ENCODE measurements at regions not wholly inside any gene's neighbourhood (a gene's known extent, or its start where the extent isn't known, plus 50 kb on each side); places are given as distances from the start of the nearest gene placed in this dataset.

- H3K27me3 ChIP-seq: no peaks in the 10 kb centered on the region
- H3K4me1 ChIP-seq: no peaks in the 10 kb centered on the region
- intact Hi-C loops (cut with DNase I): no loop called here
- H3K27ac ChIP-seq: no peak overlapping the region
- DNase-seq (ENCODE audit: extremely low spot score in 2 of 2): peak; percentile 42 to 43
- TF ChIP-seq POLR2AphosphoS5 (IDR thresholded peaks at IDR 0.05; ENCODE audit: insufficient read depth in 1 of 2, low read depth in 1 of 2) (no peak), POLR2A (IDR thresholded peaks at IDR 0.05) (no peak)
- TF ChIP-seq, protein P1, sequence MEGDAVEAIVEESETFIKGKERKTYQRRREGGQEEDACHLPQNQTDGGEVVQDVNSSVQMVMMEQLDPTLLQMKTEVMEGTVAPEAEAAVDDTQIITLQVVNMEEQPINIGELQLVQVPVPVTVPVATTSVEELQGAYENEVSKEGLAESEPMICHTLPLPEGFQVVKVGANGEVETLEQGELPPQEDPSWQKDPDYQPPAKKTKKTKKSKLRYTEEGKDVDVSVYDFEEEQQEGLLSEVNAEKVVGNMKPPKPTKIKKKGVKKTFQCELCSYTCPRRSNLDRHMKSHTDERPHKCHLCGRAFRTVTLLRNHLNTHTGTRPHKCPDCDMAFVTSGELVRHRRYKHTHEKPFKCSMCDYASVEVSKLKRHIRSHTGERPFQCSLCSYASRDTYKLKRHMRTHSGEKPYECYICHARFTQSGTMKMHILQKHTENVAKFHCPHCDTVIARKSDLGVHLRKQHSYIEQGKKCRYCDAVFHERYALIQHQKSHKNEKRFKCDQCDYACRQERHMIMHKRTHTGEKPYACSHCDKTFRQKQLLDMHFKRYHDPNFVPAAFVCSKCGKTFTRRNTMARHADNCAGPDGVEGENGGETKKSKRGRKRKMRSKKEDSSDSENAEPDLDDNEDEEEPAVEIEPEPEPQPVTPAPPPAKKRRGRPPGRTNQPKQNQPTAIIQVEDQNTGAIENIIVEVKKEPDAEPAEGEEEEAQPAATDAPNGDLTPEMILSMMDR (IDR thresholded peaks at IDR 0.05): no peak
- no peaks in the 10 kb centered on the region for H3K9me3 ChIP-seq
- H3K36me3 ChIP-seq: no peaks in the 10 kb centered on the region
- H3K4me3 ChIP-seq: no peak overlapping the region
Observed at GRCh38 chr19:32168111-32168510, 177.3 kb upstream of the ZNF507 start.

GRCh38 chr19:32168606-32169005 lies 176.8 kb upstream of the ZNF507 start:
- Histone ChIP-seq H3K4me3 (no peak overlapping the region), H3K4me1 (no peaks in the 10 kb centered on the region), H3K36me3 (no peaks in the 10 kb centered on the region), H3K27me3 (no peaks in the 10 kb centered on the region), H3K27ac (no peak overlapping the region), H3K9me3 (no peaks in the 10 kb centered on the region)
- peak; percentile 37 to 82 for DNase-seq (ENCODE audit: extremely low spot score in 2 of 2)
- intact Hi-C loops (cut with DNase I): no loop called here
- TF ChIP-seq POLR2AphosphoS5 (IDR thresholded peaks at IDR 0.05; ENCODE audit: insufficient read depth in 1 of 2, low read depth in 1 of 2) (no peak), POLR2A (IDR thresholded peaks at IDR 0.05) (no peak)
- TF ChIP-seq, protein P1 (IDR thresholded peaks at IDR 0.05): no peak

DNA sequence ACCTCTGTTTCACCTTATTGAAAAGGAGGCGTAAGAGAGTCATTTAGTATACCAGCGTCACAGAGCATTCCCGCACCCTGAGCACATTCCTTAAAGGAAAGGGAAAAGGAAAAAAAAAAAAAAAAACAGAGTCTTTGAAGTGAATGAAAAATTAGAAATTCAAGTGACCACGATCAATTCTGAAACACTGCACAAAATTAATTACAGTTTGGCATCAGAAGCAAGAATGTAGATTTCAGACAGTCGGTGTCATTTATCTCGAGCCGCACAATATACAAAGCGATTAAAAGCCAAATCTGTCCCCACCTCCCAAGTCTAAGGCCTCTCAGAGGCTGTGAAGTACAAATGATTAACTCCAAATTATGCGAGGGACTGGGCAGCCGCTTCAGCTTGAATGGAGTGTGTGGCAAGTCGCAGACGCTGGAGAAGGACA lies 173.7 kb upstream of the ZNF507 start:
- Histone ChIP-seq H3K36me3 (no peaks in the 10 kb centered on the region), H3K27me3 (no peaks in the 10 kb centered on the region), H3K4me1 (no peaks in the 10 kb centered on the region), H3K4me3 (no peak overlapping the region), H3K27ac (no peak overlapping the region), H3K9me3 (no peaks in the 10 kb centered on the region)
- intact Hi-C loops (cut with DNase I): no loop called here
- DNase-seq (ENCODE audit: extremely low spot score in 2 of 2): peak in 1 of 2 donors; percentile 19
- TF ChIP-seq, protein P1 (IDR thresholded peaks at IDR 0.05): no peak
- no peak for TF ChIP-seq POLR2AphosphoS5 (IDR thresholded peaks at IDR 0.05; ENCODE audit: insufficient read depth in 1 of 2, low read depth in 1 of 2)
- no peak for TF ChIP-seq POLR2A (IDR thresholded peaks at IDR 0.05)

GRCh38 chr19:32172566-32173160 lies 172.7 kb upstream of the ZNF507 start:
- Histone ChIP-seq H3K27me3 (no peaks in the 10 kb centered on the region), H3K4me1 (no peaks in the 10 kb centered on the region), H3K4me3 (no peak overlapping the region), H3K36me3 (no peaks in the 10 kb centered on the region), H3K27ac (no peak overlapping the region), H3K9me3 (no peaks in the 10 kb centered on the region)
- intact Hi-C loops (cut with DNase I): no loop called here
- peak in 1 of 2 donors; percentile 61 for DNase-seq (ENCODE audit: extremely low spot score in 2 of 2)
- TF ChIP-seq POLR2AphosphoS5 (IDR thresholded peaks at IDR 0.05; ENCODE audit: insufficient read depth in 1 of 2, low read depth in 1 of 2) (no peak), POLR2A (IDR thresholded peaks at IDR 0.05) (no peak)
- TF ChIP-seq, protein P1 (IDR thresholded peaks at IDR 0.05): no peak

DNA sequence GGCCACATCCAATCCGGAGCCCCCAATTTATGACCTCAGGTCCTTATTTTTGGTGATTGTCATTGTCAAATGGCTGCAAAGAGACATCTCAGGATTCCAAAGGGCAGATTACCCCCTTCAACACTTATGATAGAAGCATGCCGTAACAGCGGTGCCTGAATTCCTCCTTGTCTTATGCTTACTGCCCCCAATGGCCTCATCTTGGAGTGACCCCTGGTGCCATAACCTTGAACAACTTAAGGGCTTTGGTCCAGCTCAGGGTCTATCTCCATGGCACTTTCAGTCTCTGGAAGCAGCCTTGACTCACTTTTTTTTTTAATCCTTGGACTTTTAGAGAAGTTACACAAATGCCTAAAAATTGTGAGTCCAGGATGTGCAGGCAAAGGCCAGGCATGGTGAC lies 171.6 kb upstream of the ZNF507 start:
- Histone ChIP-seq H3K9me3 (no peaks in the 10 kb centered on the region), H3K4me3 (no peak overlapping the region), H3K27me3 (no peaks in the 10 kb centered on the region), H3K36me3 (no peaks in the 10 kb centered on the region), H3K4me1 (no peaks in the 10 kb centered on the region), H3K27ac (no peak overlapping the region)
- peak in 1 of 2 donors; percentile 22 for DNase-seq (ENCODE audit: extremely low spot score in 2 of 2)
- TF ChIP-seq POLR2AphosphoS5 (IDR thresholded peaks at IDR 0.05; ENCODE audit: insufficient read depth in 1 of 2, low read depth in 1 of 2): no peak
- no peak for TF ChIP-seq POLR2A (IDR thresholded peaks at IDR 0.05)
- TF ChIP-seq, protein P1 (IDR thresholded peaks at IDR 0.05): no peak
- intact Hi-C loops (cut with DNase I): no loop called here
